GM19023 (cell line): ENCODE measurements at regions not wholly inside any gene's neighbourhood (a gene's known extent, or its start where the extent isn't known, plus 50 kb on each side); places are given as distances from the start of the nearest gene placed in this dataset.

Source experiments
- ATAC-seq: cut with Tn5 transposase; IDR thresholded peaks from one replicate; pipeline ENCODE4 v1.9.1; 2021; ENCODE audit warnings: mild to moderate bottlenecking, moderate library complexity; ENCODE audit not compliant: unreplicated experiment

GRCh38 chr4:23360718-23361117 lies 529.1 kb downstream of the PPARGC1A start:
- ATAC-seq: no peak

- no peak for ATAC-seq
Measured at GRCh38 chr4:23355258-23355657, 534.6 kb downstream of the PPARGC1A start.

GRCh38 chr4:23353200-23353599 lies 536.6 kb downstream of the PPARGC1A start:
- ATAC-seq: no peak

GRCh38 chr4:23348789-23349498 lies 540.9 kb downstream of the PPARGC1A start:
- ATAC-seq: no peak

- ATAC-seq: no peak
Measured at GRCh38 chr4:23337292-23337691, 552.6 kb downstream of the PPARGC1A start.

- peak; percentile 84 for ATAC-seq
Measured at GRCh38 chr4:23333946-23334878, 555.6 kb downstream of the PPARGC1A start.

- no peak for ATAC-seq
Measured at GRCh38 chr4:23333556-23333945, 556.3 kb downstream of the PPARGC1A start.

- ATAC-seq: no peak
Measured at GRCh38 chr4:23332313-23332712, 557.5 kb downstream of the PPARGC1A start.

- no peak for ATAC-seq
Measured at GRCh38 chr4:23327120-23327519, 562.7 kb downstream of the PPARGC1A start.

- ATAC-seq: no peak
Measured at GRCh38 chr4:23324021-23324690, 565.7 kb downstream of the PPARGC1A start.

- ATAC-seq: no peak
Measured at GRCh38 chr4:23323436-23323835, 566.4 kb downstream of the PPARGC1A start.

GRCh38 chr4:23322732-23323131 lies 567.1 kb downstream of the PPARGC1A start:
- no peak for ATAC-seq

- ATAC-seq: no peak
Measured at GRCh38 chr4:23320931-23321587, 568.8 kb downstream of the PPARGC1A start.

- ATAC-seq: no peak
Measured at GRCh38 chr4:23312686-23313085, 577.2 kb downstream of the PPARGC1A start.

- no peak for ATAC-seq
Measured at GRCh38 chr4:23311983-23312382, 577.9 kb downstream of the PPARGC1A start.

GRCh38 chr4:23305026-23305425 lies 584.8 kb downstream of the PPARGC1A start:
- ATAC-seq: no peak

GRCh38 chr4:23298371-23298770 lies 591.5 kb downstream of the PPARGC1A start:
- ATAC-seq: no peak

- ATAC-seq: no peak
Measured at GRCh38 chr4:23297327-23297726, 592.5 kb downstream of the PPARGC1A start.

GRCh38 chr4:23291139-23291538 lies 598.4 kb downstream of the GBA3 start:
- no peak for ATAC-seq

- no peak for ATAC-seq
Measured at GRCh38 chr4:23290656-23291055, 597.9 kb downstream of the GBA3 start.

GRCh38 chr4:23279377-23279986 lies 586.7 kb downstream of the GBA3 start:
- ATAC-seq: no peak
